GM12865 (cell line): ENCODE measurements at regions not wholly inside any gene's neighbourhood (a gene's known extent, or its start where the extent isn't known, plus 50 kb on each side); places are given as distances from the start of the nearest gene placed in this dataset.
"Not testable (repeated sequence)": the region's sequence is repeated elsewhere in the genome, so short reads cannot be mapped to it uniquely, and the experiment has no call there.

Experiments
- DNase-seq: peaks from one replicate; pipeline ENCODE4 v3.0.0; 2010; ENCODE audit warnings: low read depth
- H3K4me3 ChIP-seq: 2 replicates; pipeline ENCODE4 v1.5.1; 2011; ENCODE audit warnings: mild to moderate bottlenecking, low read depth, low read length, control low read depth
- TF ChIP-seq, protein P1 (sequence below): IDR thresholded peaks from 2 replicates; pipeline ENCODE4 v1.5.1; 2011; ENCODE audit warnings: low read length, control low read depth, low read depth, inconsistent platforms; ENCODE audit not compliant: insufficient read depth; ENCODE audit errors: missing control alignments

DNA sequence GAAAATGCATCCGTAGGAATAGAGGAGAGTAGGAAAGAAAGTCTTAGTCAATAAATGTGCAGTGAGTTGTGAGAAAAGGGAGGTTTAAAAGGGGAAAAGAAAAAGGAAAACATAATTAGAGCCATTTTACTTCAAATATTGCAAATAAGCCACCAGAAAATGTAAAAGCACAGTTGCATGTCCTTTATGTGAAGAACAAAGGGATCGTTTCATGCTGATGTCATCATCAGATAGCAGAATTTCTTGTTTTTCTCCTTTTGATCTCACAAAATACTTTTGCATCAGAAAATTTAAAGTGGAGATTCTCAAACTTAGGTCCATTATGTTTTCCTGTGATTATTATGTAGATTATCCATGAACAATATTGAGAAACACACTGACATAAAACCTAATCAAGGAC lies 166.7 kb downstream of the HAO1 start:
- TF ChIP-seq, protein P1, sequence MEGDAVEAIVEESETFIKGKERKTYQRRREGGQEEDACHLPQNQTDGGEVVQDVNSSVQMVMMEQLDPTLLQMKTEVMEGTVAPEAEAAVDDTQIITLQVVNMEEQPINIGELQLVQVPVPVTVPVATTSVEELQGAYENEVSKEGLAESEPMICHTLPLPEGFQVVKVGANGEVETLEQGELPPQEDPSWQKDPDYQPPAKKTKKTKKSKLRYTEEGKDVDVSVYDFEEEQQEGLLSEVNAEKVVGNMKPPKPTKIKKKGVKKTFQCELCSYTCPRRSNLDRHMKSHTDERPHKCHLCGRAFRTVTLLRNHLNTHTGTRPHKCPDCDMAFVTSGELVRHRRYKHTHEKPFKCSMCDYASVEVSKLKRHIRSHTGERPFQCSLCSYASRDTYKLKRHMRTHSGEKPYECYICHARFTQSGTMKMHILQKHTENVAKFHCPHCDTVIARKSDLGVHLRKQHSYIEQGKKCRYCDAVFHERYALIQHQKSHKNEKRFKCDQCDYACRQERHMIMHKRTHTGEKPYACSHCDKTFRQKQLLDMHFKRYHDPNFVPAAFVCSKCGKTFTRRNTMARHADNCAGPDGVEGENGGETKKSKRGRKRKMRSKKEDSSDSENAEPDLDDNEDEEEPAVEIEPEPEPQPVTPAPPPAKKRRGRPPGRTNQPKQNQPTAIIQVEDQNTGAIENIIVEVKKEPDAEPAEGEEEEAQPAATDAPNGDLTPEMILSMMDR: no peak
- H3K4me3 ChIP-seq: no peak overlapping the region
- no peak for DNase-seq

DNA sequence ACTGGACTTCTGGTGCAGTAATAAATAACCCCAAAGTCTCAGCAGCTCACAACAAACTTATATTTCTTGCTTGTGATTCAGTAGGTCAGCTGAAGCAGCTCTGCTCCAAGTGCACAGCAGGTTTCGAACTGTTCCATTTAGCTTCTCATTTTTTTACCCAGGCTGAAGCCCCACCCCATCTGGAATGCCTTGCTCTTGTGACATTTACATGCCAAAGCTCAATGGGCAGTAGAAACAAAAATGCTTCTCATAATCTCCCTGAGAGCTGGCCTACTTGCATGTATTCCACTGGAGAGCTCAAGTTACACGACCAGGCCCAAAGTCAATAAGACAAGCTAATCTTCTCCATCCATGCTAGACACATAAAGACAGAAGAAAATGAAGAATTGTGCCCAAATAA lies 165.2 kb downstream of the HAO1 start:
- no peak overlapping the region for H3K4me3 ChIP-seq
- no peak for DNase-seq
- TF ChIP-seq, protein P1: no peak

DNA sequence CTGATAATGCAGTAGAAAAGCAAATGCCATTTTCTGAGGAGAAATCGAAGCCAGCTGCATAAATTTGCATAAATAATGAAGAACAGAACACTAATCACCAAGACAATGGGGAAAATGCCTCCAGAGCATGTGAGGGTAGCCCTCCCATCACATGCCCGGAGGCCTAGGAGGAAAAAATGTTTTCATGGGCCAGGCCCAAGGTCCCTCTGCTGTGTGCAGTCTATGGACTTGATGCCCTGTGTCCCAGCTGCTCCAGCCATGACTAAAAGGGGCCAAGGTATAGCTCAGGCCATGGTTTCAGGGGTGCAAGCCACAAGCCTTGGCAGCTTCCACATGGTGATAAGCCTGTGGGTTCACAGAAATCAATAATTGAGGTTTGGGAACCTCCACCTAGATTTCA lies 164.1 kb downstream of the HAO1 start:
- H3K4me3 ChIP-seq: no peak overlapping the region
- TF ChIP-seq, protein P1: no peak
- no peak for DNase-seq

DNA sequence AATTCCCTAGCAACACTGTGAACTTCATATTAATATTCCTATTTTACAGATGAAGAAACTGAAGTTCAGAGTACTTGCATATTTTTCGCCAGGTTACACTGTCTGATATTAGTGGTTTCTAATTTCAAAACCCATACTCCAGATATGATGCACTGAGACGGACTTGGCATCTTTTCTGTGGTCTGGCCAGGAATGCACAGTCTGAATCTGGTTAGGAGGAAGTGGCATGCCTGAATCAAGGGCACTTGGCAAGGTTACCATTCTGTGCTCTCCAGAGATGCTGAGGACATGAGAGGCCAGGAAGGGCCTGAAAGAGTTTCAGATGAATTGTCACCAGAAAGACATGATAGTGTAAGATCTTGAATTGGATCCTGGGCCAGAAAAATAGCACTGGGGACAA lies 150.1 kb downstream of the HAO1 start:
- DNase-seq: no peak

DNA sequence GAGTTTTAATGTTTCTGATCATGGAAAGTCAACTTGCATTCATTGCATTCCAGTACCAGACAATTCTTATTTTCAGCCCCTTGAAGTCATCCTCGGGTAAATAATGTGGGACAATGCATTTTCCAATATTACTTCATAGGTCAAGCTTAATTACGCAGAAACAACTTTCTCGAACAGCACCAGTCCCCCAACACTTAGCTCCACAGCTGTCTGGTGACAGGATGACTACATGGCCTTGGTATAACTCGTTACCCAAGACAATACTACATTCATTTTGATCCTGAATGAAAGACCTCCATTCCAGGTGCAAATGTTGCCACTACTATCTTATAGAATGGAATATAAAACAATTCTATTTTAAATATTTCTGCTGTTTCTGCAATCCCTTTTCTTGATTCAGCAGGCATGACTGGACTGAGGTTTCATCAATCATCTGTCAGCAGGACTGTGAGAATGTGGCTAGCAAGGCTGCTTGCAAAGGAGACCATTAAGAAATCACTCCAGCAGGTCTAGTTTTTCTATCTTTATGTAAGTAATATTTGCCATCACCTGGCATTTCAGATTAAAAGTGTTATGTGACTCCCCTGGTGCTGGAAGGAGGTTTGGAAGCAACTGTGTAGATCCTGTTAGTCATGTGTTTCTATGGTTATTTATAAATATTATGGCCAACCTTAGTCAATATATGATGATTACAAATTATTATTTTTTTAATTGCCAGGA lies 147.9 kb downstream of the HAO1 start:
- TF ChIP-seq, protein P1: no peak
- H3K4me3 ChIP-seq: no peak overlapping the region
- no peak for DNase-seq

More for the DNA sequence above, 150.1 kb downstream of the HAO1 start:
- no peak overlapping the region for H3K4me3 ChIP-seq
- TF ChIP-seq, protein P1: no peak

DNA sequence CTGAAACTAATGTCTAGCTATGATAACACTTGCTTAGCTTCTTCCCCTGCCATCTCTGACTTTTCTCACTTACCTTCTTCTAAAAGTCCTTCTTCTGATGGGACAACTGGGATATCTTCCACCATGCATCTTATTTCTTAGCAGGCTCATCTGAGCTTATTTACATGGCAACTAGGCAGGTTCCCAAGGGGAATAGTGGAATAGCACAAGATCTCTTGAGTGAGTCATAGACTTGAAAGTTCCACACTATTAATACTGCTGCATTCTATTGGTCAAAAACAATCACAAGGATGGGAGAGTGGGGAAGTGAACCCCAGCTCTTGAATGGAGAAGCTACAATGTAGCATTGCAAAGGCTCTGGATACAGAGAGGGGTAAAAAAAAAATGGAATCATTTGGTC lies 142.1 kb downstream of the HAO1 start:
- DNase-seq: no peak
- no peak overlapping the region for H3K4me3 ChIP-seq
- TF ChIP-seq, protein P1: no peak

DNA sequence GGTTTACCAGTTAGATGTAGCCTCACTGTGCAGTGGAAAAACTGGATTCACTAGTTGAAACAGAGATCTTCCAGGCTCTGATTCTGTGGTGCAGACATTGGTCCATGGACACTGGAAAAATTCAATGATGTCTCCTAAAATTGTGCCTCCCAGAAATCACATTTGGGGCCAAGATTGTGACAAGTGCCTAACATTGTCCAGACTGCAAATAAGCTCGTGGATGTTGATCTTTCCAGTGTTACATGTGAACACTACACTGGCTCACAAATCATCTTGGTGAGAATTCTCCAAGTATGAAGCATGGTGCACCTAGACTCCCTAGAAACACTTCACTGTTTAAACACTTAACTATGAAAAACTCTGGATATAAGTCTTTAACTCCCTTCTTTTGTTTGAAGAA lies 140.4 kb downstream of the HAO1 start:
- H3K4me3 ChIP-seq: no peak overlapping the region
- TF ChIP-seq, protein P1: no peak
- DNase-seq: no peak

DNA sequence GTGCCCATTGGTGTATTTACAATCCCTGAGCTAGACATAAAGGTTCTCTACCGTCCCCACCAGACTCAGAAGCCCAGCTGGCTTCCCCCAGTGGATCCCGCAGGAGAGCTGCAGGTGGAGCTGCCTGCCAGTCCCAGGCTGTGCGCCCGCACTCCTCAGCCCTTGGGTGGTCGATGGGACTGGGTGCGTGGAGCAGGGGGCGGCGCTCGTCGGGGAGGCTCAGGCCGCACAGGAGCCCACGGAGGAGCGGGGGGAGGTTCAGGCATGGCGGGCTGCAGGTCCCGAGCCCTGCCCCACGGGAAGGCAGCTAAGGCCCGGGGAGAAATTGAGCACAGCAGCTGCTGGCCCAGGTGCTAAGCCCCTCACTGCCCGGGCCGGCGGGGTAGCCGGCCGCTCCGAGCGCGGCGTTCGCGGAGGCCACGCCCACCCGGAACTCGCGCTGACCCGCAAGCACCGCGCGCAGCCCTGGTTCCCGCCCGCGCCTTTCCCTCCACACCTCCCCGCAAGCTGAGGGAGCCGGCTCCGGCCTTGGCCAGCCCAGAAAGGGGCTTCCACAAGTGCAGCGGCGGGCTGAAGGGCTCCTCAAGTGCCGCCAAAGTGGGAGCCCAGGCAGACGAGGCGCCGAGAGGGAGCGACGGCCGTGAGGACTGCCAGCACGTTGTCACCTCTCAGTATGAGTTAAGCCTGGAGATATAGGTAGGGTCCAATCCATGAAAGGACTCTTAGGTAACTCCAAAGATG lies 136.7 kb downstream of the HAO1 start:
- not testable (repeated sequence) for H3K4me3 ChIP-seq, DNase-seq
